ENCODE measurements at regions not wholly inside any gene's neighbourhood (a gene's known extent, or its start where the extent isn't known, plus 50 kb on each side); places are given as distances from the start of the nearest gene placed in this dataset.

DNA sequence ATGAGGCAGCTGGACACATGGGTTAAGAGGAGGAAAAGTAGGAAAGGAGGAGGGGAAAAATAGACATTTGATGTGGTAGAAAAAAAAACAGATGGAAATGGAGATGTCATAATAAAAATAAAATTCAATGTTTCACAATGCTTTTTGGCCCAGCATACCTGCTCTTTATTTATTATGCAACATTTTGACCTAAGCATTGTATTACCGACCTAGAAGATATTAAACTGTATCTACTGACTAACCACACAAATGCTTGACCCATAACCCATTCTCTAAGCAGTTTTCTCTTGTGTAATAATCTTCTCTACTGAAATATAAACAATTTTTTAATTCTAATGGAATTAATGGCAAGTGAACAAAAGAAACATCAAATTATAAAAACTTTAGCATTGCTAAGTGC, 362.3 kb downstream of the FBXO15 start:
- TF ChIP-seq, protein P1, sequence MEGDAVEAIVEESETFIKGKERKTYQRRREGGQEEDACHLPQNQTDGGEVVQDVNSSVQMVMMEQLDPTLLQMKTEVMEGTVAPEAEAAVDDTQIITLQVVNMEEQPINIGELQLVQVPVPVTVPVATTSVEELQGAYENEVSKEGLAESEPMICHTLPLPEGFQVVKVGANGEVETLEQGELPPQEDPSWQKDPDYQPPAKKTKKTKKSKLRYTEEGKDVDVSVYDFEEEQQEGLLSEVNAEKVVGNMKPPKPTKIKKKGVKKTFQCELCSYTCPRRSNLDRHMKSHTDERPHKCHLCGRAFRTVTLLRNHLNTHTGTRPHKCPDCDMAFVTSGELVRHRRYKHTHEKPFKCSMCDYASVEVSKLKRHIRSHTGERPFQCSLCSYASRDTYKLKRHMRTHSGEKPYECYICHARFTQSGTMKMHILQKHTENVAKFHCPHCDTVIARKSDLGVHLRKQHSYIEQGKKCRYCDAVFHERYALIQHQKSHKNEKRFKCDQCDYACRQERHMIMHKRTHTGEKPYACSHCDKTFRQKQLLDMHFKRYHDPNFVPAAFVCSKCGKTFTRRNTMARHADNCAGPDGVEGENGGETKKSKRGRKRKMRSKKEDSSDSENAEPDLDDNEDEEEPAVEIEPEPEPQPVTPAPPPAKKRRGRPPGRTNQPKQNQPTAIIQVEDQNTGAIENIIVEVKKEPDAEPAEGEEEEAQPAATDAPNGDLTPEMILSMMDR (IDR thresholded peaks at IDR 0.05): no peak
- TF ChIP-seq EP300 (IDR thresholded peaks at IDR 0.05) (no peak), POLR2AphosphoS5 (IDR thresholded peaks at IDR 0.05) (no peak), POLR2A (IDR thresholded peaks at IDR 0.05; ENCODE audit: low read depth) (no peak)
